ENCODE measurements at regions not wholly inside any gene's neighbourhood (a gene's known extent, or its start where the extent isn't known, plus 50 kb on each side); places are given as distances from the start of the nearest gene placed in this dataset.

- H3K27me3 ChIP-seq, result no peaks in the 10 kb centered on the region
- TF ChIP-seq CTCF (IDR thresholded peaks at IDR 0.05), result no peak
- H3K4me3 ChIP-seq, result peak overlapping the region; percentile 25
- H3K27ac ChIP-seq, result peak overlapping the region; percentile 55
- peaks cover 5% of the 10 kb centered on the region for H3K4me1 ChIP-seq
- intact Hi-C loops (cut with DNase I), result no loop called here
- no peaks in the 10 kb centered on the region for H3K36me3 ChIP-seq
- DNase-seq (no peak), ATAC-seq (peak; percentile 51)
- no peaks in the 10 kb centered on the region for H3K9me3 ChIP-seq
Measured at GRCh38 chr21:35529171-35529863, 480.2 kb upstream of the RUNX1 start.

GRCh38 chr21:35528116-35529042 lies 479.3 kb upstream of the RUNX1 start:
- H3K27ac ChIP-seq, result peak overlapping the region; percentile 55
- intact Hi-C loops (cut with DNase I), result no loop called here

GRCh38 chr21:35527358-35527757 lies 478.3 kb upstream of the RUNX1 start:
- ATAC-seq (no peak), DNase-seq (no peak)
- H3K27ac ChIP-seq, result no peak overlapping the region
- H3K36me3 ChIP-seq, result no peaks in the 10 kb centered on the region
- peaks cover 5% of the 10 kb centered on the region for H3K4me1 ChIP-seq
- no peaks in the 10 kb centered on the region for H3K27me3 ChIP-seq
- TF ChIP-seq CTCF (IDR thresholded peaks at IDR 0.05), result no peak
- no peak overlapping the region for H3K4me3 ChIP-seq
- intact Hi-C loops (cut with DNase I), result no loop called here
- no peaks in the 10 kb centered on the region for H3K9me3 ChIP-seq

More at GRCh38 chr21:35528116-35529042, 479.3 kb upstream of the RUNX1 start:
- DNase-seq, result peak; percentile 62
- Histone ChIP-seq H3K9me3 (no peaks in the 10 kb centered on the region), H3K27me3 (no peaks in the 10 kb centered on the region), H3K4me1 (peaks cover 5% of the 10 kb centered on the region), H3K4me3 (peak overlapping the region; percentile 25), H3K36me3 (no peaks in the 10 kb centered on the region)
- ATAC-seq, result peak; percentile 72
- no peak for TF ChIP-seq CTCF (IDR thresholded peaks at IDR 0.05)

GRCh38 chr21:35525443-35525842 lies 476.3 kb upstream of the RUNX1 start:
- H3K9me3 ChIP-seq, result no peaks in the 10 kb centered on the region
- peaks cover 5% of the 10 kb centered on the region for H3K4me1 ChIP-seq
- no peaks in the 10 kb centered on the region for H3K36me3 ChIP-seq
- TF ChIP-seq CTCF (IDR thresholded peaks at IDR 0.05), result no peak
- intact Hi-C loops (cut with DNase I), result no loop called here
- no peaks in the 10 kb centered on the region for H3K27me3 ChIP-seq
- ATAC-seq (peak; percentile 53), DNase-seq (no peak)
- H3K27ac ChIP-seq, result no peak overlapping the region
- no peak overlapping the region for H3K4me3 ChIP-seq

GRCh38 chr21:35521852-35522505 lies 472.9 kb upstream of the RUNX1 start:
- no peaks in the 10 kb centered on the region for H3K36me3 ChIP-seq
- no peak overlapping the region for H3K4me3 ChIP-seq
- no peak overlapping the region for H3K27ac ChIP-seq
- intact Hi-C loops (cut with DNase I), result no loop called here
- no peaks in the 10 kb centered on the region for H3K9me3 ChIP-seq
- H3K27me3 ChIP-seq, result no peaks in the 10 kb centered on the region
- no peaks in the 10 kb centered on the region for H3K4me1 ChIP-seq
- no peak for TF ChIP-seq CTCF (IDR thresholded peaks at IDR 0.05)
- DNase-seq (no peak), ATAC-seq (no peak)

Measured in upper lobe of right lung (tissue), 1 donor.